Lower leg skin (tissue), 4 donors: ENCODE measurements at regions not wholly inside any gene's neighbourhood (a gene's known extent, or its start where the extent isn't known, plus 50 kb on each side); places are given as distances from the start of the nearest gene placed in this dataset.
"Not testable (repeated sequence)": the region's sequence is repeated elsewhere in the genome, so short reads cannot be mapped to it uniquely, and the experiment has no call there.

Source experiments
- DNase-seq, 2 donors: peaks; one replicate each; pipeline ENCODE4 v3.0.0-alpha.2; 2019; ENCODE audit warnings: low spot score in 2 of 2
- H3K4me3 ChIP-seq: fragments of 200-600 bp; sonication (generic); 2 replicates; pipeline ENCODE4 v1.5.1; 2017; ENCODE audit warnings: mild to moderate bottlenecking, low read depth; ENCODE audit not compliant: poor library complexity, severe bottlenecking
- POLR2A ChIP-seq, 2 donors: fragments of 450-650 bp; IDR thresholded peaks; one replicate each; pipeline ENCODE4 v1.6.1; 2016 to 2017; ENCODE audit warnings: antibody characterized with exemption in 2 of 2, mild to moderate bottlenecking in 1 of 2, moderate library complexity in 1 of 2
- WGBS, 2 donors: methylation state at CpG; one replicate each; pipeline ENCODE4 v1.1.5; 2018; 5-methylcytosine and 5-hydroxymethylcytosine counted together
- intact Hi-C: fragments of 100-400 bp; cut with DNase I; formaldehyde crosslinking; loops from one replicate; pipeline ENCODE4 v1.15.0; 2023; ENCODE audit warnings: low total_unique reads
- TF ChIP-seq, protein P1 (sequence below), 3 donors: fragments of 450-650 bp; IDR thresholded peaks; one replicate each; pipeline ENCODE4 v1.5.1; 2016; ENCODE audit warnings: antibody characterized with exemption in 3 of 3, mild to moderate bottlenecking in 3 of 3, moderate library complexity in 2 of 3

GRCh38 chr11:97621282-97621681, 1231.5 kb downstream of the JRKL start:
- TF ChIP-seq, protein P1, sequence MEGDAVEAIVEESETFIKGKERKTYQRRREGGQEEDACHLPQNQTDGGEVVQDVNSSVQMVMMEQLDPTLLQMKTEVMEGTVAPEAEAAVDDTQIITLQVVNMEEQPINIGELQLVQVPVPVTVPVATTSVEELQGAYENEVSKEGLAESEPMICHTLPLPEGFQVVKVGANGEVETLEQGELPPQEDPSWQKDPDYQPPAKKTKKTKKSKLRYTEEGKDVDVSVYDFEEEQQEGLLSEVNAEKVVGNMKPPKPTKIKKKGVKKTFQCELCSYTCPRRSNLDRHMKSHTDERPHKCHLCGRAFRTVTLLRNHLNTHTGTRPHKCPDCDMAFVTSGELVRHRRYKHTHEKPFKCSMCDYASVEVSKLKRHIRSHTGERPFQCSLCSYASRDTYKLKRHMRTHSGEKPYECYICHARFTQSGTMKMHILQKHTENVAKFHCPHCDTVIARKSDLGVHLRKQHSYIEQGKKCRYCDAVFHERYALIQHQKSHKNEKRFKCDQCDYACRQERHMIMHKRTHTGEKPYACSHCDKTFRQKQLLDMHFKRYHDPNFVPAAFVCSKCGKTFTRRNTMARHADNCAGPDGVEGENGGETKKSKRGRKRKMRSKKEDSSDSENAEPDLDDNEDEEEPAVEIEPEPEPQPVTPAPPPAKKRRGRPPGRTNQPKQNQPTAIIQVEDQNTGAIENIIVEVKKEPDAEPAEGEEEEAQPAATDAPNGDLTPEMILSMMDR (IDR thresholded peaks at IDR 0.05), result no peak
- no peak for TF ChIP-seq POLR2A (IDR thresholded peaks at IDR 0.05)
- DNase-seq, result no peak
- no peak overlapping the region for H3K4me3 ChIP-seq
- intact Hi-C loops, result no loop called here

GRCh38 chr11:97622795-97623194, 1233.0 kb downstream of the JRKL start:
- WGBS, 2 donors, result 75 to 78% methylated on average over 2 of the region's 2 CpGs
- intact Hi-C loops, result no loop called here
- no peak overlapping the region for H3K4me3 ChIP-seq
- TF ChIP-seq, protein P1 (IDR thresholded peaks at IDR 0.05), result no peak
- TF ChIP-seq POLR2A (IDR thresholded peaks at IDR 0.05), result no peak
- no peak for DNase-seq

DNA sequence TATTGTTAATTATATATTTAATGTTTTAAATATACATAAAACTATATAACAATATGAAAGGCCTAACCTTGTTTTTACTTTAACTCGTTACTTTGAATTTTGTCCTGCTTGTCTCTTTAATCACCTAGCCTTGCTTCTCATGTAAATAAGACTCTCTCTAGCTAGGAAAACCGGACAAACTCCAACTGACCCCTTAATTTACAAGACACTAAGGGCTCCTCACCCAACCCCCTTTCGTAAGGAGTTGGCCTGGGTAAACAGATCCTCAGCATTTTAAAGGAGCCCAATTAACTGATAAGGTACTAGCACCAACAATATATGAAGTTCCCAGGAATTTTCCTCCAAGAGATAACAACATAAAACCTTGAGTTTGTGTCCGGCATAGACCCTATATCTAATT, 1246.9 kb downstream of the JRKL start:
- DNase-seq, H3K4me3 ChIP-seq, intact Hi-C loops: not testable (repeated sequence)
- WGBS, 2 donors, result 64 to 69% methylated on average over 4 of the region's 4 CpGs

- intact Hi-C loops, result no loop called here
- no peak for TF ChIP-seq POLR2A (IDR thresholded peaks at IDR 0.05)
- TF ChIP-seq, protein P1 (IDR thresholded peaks at IDR 0.05), result no peak
- H3K4me3 ChIP-seq, result no peak overlapping the region
- DNase-seq, result no peak
Observed at GRCh38 chr11:97637701-97638100, 1247.9 kb downstream of the JRKL start.

GRCh38 chr11:97638641-97639224, 1248.9 kb downstream of the JRKL start:
- TF ChIP-seq POLR2A (IDR thresholded peaks at IDR 0.05), result no peak
- TF ChIP-seq, protein P1 (IDR thresholded peaks at IDR 0.05), result no peak
- WGBS, 2 donors, result 44 to 56% methylated on average over 1 of the region's 1 CpG
- intact Hi-C loops, result no loop called here
- no peak overlapping the region for H3K4me3 ChIP-seq
- no peak for DNase-seq

GRCh38 chr11:97641988-97642387, 1252.2 kb downstream of the JRKL start:
- DNase-seq, result no peak
- H3K4me3 ChIP-seq, result no peak overlapping the region
- TF ChIP-seq, protein P1 (IDR thresholded peaks at IDR 0.05), result no peak
- no peak for TF ChIP-seq POLR2A (IDR thresholded peaks at IDR 0.05)
- intact Hi-C loops, result no loop called here
